ENCODE measurements at regions not wholly inside any gene's neighbourhood (a gene's known extent, or its start where the extent isn't known, plus 50 kb on each side); places are given as distances from the start of the nearest gene placed in this dataset.

- no peak overlapping the region for H3K4me2 ChIP-seq (ENCODE audit: low read depth, low read length, poor library complexity, severe bottlenecking)
- H3K79me2 ChIP-seq (ENCODE audit: insufficient read depth, low read length): no peaks in the 10 kb centered on the region
- no peaks in the 10 kb centered on the region for H3K36me3 ChIP-seq (ENCODE audit: low read length)
- no peaks in the 10 kb centered on the region for H3F3A ChIP-seq (ENCODE audit: insufficient read depth)
- no peak overlapping the region for H2AFZ ChIP-seq (ENCODE audit: low read depth, low read length, severe bottlenecking)
- TF ChIP-seq, protein P1, sequence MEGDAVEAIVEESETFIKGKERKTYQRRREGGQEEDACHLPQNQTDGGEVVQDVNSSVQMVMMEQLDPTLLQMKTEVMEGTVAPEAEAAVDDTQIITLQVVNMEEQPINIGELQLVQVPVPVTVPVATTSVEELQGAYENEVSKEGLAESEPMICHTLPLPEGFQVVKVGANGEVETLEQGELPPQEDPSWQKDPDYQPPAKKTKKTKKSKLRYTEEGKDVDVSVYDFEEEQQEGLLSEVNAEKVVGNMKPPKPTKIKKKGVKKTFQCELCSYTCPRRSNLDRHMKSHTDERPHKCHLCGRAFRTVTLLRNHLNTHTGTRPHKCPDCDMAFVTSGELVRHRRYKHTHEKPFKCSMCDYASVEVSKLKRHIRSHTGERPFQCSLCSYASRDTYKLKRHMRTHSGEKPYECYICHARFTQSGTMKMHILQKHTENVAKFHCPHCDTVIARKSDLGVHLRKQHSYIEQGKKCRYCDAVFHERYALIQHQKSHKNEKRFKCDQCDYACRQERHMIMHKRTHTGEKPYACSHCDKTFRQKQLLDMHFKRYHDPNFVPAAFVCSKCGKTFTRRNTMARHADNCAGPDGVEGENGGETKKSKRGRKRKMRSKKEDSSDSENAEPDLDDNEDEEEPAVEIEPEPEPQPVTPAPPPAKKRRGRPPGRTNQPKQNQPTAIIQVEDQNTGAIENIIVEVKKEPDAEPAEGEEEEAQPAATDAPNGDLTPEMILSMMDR (IDR thresholded peaks at IDR 0.05; ENCODE audit: insufficient read depth, low read length, poor library complexity, severe bottlenecking): no peak
- TF ChIP-seq EZH2phosphoT487 (conservative IDR thresholded peaks at IDR 0.05; ENCODE audit: low read length): no peak
- H3K4me3 ChIP-seq (ENCODE audit: insufficient read depth, low read length, poor library complexity, severe bottlenecking): no peak overlapping the region
- no peaks in the 10 kb centered on the region for H3K9me3 ChIP-seq (ENCODE audit: insufficient read depth, low read length)
- H3K9me2 ChIP-seq (replicated peaks; ENCODE audit: insufficient read depth, low read length): no peaks in the 10 kb centered on the region
- H3K27ac ChIP-seq (ENCODE audit: low read depth, low read length): no peak overlapping the region
- no peaks in the 10 kb centered on the region for H3K27me3 ChIP-seq (ENCODE audit: low read length)
- no peak overlapping the region for H3K9ac ChIP-seq (ENCODE audit: low read length)
- H4K20me1 ChIP-seq (ENCODE audit: low read depth, low read length): no peaks in the 10 kb centered on the region
Observed at GRCh38 chr20:39850821-39851330, 838.2 kb downstream of the MAFB start.

- Histone ChIP-seq H3K9me2 (replicated peaks; ENCODE audit: insufficient read depth, low read length) (no peaks in the 10 kb centered on the region), H3F3A (ENCODE audit: insufficient read depth) (no peaks in the 10 kb centered on the region), H3K27me3 (ENCODE audit: low read length) (no peaks in the 10 kb centered on the region), H3K4me3 (ENCODE audit: insufficient read depth, low read length, poor library complexity, severe bottlenecking) (no peak overlapping the region), H2AFZ (ENCODE audit: low read depth, low read length, severe bottlenecking) (no peak overlapping the region), H3K27ac (ENCODE audit: low read depth, low read length) (no peak overlapping the region), H3K79me2 (ENCODE audit: insufficient read depth, low read length) (no peaks in the 10 kb centered on the region), H3K36me3 (ENCODE audit: low read length) (no peaks in the 10 kb centered on the region), H3K9ac (ENCODE audit: low read length) (no peak overlapping the region), H3K4me2 (ENCODE audit: low read depth, low read length, poor library complexity, severe bottlenecking) (no peak overlapping the region), H3K9me3 (ENCODE audit: insufficient read depth, low read length) (no peaks in the 10 kb centered on the region), H4K20me1 (ENCODE audit: low read depth, low read length) (no peaks in the 10 kb centered on the region)
- TF ChIP-seq EZH2phosphoT487 (conservative IDR thresholded peaks at IDR 0.05; ENCODE audit: low read length): no peak
- TF ChIP-seq, protein P1 (IDR thresholded peaks at IDR 0.05; ENCODE audit: insufficient read depth, low read length, poor library complexity, severe bottlenecking): no peak
Observed at GRCh38 chr20:39850246-39850645, 838.8 kb downstream of the MAFB start.

- Histone ChIP-seq H3K9ac (ENCODE audit: low read length) (no peak overlapping the region), H3K79me2 (ENCODE audit: insufficient read depth, low read length) (no peaks in the 10 kb centered on the region), H2AFZ (ENCODE audit: low read depth, low read length, severe bottlenecking) (no peak overlapping the region), H3K9me2 (replicated peaks; ENCODE audit: insufficient read depth, low read length) (no peaks in the 10 kb centered on the region), H4K20me1 (ENCODE audit: low read depth, low read length) (no peaks in the 10 kb centered on the region), H3K27ac (ENCODE audit: low read depth, low read length) (no peak overlapping the region), H3K9me3 (ENCODE audit: insufficient read depth, low read length) (no peaks in the 10 kb centered on the region), H3K27me3 (ENCODE audit: low read length) (no peaks in the 10 kb centered on the region), H3K4me2 (ENCODE audit: low read depth, low read length, poor library complexity, severe bottlenecking) (no peak overlapping the region), H3K36me3 (ENCODE audit: low read length) (no peaks in the 10 kb centered on the region), H3K4me3 (ENCODE audit: insufficient read depth, low read length, poor library complexity, severe bottlenecking) (no peak overlapping the region), H3F3A (ENCODE audit: insufficient read depth) (no peaks in the 10 kb centered on the region)
- TF ChIP-seq, protein P1 (IDR thresholded peaks at IDR 0.05; ENCODE audit: insufficient read depth, low read length, poor library complexity, severe bottlenecking): no peak
- no peak for TF ChIP-seq EZH2phosphoT487 (conservative IDR thresholded peaks at IDR 0.05; ENCODE audit: low read length)
Observed at GRCh38 chr20:39849664-39850063, 839.4 kb downstream of the MAFB start.

Data from SU-DHL-6 (cell line).